GM10248 (cell line): ENCODE measurements at regions not wholly inside any gene's neighbourhood (a gene's known extent, or its start where the extent isn't known, plus 50 kb on each side); places are given as distances from the start of the nearest gene placed in this dataset.
"Not testable (repeated sequence)": the region's sequence is repeated elsewhere in the genome, so short reads cannot be mapped to it uniquely, and the experiment has no call there.

Experiments used
- CTCF ChIA-PET: fragments of 300-600 bp; sonication (Branson Sonifier 250); formaldehyde crosslinking; extraction: SDS; loops from one replicate; lab custom pipeline; 2021; ENCODE audit warnings: antibody characterized with exemption; lab: Yijun Ruan, JAX
- POLR2A ChIA-PET: fragments of 350-650 bp; sonication (Branson Sonifier 250); formaldehyde crosslinking; extraction: SDS; loops from one replicate; lab custom pipeline; 2020; ENCODE audit warnings: antibody characterized with exemption; lab: Yijun Ruan, JAX
- DNase-seq: peaks from one replicate; pipeline ENCODE4 v3.0.0; 2012; ENCODE audit errors: extremely low spot score
- TF ChIP-seq, protein P1 (sequence below): IDR thresholded peaks from 2 replicates; pipeline ENCODE4 v1.5.1; 2012; ENCODE audit warnings: mild to moderate bottlenecking, low read depth; ENCODE audit errors: extremely low read depth, missing control alignments, control extremely low read depth

DNA sequence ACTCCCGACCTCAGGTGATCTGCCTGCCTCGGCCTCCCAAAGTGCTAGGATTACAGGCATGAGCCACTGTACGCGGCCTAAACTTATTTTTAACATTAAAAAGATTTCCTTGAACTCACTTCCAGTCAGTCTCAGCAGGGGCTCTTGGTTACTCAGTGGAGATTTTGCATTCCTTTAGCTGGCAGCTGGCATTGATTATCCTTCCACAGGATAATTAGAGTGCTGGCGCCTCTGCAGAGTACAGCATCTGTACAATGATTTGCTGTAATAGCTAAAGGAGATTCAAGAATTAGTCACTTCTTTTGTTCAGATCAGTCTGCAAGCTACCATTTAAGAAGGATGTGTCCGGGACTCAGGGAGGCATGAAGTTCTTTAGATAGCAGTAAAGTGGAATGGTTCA, 125.0 kb upstream of the NPY start:
- TF ChIP-seq, protein P1, sequence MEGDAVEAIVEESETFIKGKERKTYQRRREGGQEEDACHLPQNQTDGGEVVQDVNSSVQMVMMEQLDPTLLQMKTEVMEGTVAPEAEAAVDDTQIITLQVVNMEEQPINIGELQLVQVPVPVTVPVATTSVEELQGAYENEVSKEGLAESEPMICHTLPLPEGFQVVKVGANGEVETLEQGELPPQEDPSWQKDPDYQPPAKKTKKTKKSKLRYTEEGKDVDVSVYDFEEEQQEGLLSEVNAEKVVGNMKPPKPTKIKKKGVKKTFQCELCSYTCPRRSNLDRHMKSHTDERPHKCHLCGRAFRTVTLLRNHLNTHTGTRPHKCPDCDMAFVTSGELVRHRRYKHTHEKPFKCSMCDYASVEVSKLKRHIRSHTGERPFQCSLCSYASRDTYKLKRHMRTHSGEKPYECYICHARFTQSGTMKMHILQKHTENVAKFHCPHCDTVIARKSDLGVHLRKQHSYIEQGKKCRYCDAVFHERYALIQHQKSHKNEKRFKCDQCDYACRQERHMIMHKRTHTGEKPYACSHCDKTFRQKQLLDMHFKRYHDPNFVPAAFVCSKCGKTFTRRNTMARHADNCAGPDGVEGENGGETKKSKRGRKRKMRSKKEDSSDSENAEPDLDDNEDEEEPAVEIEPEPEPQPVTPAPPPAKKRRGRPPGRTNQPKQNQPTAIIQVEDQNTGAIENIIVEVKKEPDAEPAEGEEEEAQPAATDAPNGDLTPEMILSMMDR = no peak
- POLR2A ChIA-PET = no interaction called here
- CTCF ChIA-PET = interaction anchor here (0.9 to 1.4 kb wide), 2 partner anchors 11 to 16 kb away, joined by 3 read pairs; no protein-coding TSS in a partner anchor
- no peak for DNase-seq

DNA sequence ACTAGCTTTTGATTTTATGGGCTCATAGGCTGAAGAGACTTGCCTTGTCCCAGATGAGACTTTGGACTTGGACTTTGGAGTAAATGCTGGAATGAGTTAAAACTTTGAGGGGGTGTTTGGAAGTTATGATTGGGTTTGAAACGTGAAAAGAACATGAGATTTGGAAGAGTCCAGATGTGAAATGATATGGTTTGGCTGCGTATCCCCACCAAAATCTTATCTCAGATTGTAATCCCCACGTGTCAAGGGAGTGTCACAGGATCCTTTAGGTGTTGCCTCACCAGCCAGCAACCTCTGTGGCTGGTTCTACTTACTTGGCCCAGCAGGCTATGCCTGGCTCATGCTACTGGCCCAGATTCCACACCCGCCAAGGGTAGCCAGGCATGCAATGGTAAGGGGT, 119.6 kb upstream of the NPY start:
- DNase-seq = no peak
- ChIA-PET POLR2A (no interaction called here), CTCF (interaction anchor here (1.0 kb wide), 1 partner anchor 11 kb away, joined by 3 read pairs; no protein-coding TSS in a partner anchor)
- TF ChIP-seq, protein P1 = no peak

DNA sequence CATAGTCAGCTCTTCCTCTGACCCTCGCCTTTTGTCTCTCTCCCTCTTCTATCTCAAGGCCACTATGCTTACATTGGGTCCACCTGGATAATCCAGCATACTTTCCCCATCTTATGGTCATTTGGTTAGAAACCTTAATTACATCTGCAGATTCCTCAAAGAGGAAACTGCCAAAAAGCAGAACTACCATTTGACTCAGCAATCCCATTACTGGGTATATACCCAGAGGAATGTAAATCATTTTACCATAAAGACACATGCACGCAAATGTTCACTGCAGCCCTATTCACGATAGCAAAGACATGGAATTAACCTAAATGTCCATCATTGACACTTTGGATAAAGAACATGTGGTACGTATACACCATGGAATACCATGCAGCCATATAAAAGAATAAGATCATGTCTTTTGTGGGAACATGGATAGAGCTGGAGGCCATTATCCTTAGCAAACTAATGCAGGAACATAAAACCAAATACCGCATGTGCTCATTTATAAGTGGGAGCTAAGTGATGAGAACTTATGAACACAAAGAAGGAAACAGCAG, 114.8 kb upstream of the NPY start:
- TF ChIP-seq, protein P1 = no peak
- ChIA-PET CTCF (no interaction called here), POLR2A (no interaction called here)
- DNase-seq = no peak

DNA sequence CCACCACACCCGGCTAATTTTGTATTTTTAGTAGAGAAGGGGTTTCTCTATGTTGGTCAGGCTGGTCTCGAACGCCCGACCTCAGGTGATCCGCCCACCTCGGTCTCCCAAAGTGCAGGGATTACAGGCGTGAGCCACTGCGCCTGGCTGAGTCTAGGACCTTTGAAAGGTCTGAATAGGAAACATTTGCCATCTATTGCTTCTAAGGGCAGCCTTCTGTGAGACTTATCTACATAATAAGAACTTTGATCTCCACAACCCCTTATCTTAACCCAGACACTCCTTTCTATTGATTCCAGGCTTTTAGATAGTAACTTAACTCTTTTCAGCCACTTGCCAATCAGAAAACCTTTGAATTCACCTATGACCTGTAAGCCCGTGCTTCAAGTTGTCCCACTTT, 112.0 kb upstream of the NPY start:
- CTCF ChIA-PET, POLR2A ChIA-PET, DNase-seq: not testable (repeated sequence)

DNA sequence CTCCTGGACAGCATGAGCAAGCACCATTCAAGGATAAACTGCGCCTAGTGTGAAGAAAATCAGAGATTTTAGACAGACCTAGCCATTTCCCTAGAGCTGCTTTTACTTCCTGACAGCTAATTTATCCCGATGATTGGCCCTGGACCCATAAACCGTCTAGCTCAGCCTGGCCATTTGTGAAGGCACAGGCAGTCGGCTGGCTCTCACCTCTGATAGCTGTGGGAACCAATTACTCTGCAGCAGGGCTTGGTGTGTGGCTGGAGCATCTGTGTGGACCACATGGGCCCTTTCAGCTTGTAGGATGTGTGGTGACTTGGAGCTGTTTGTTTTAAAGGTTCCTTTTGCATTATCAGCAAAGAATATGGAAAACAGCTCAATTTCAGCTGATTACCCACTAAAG, 111.1 kb upstream of the NPY start:
- POLR2A ChIA-PET = interaction anchor here (0.5 kb wide), 1 partner anchor 1144 kb away, joined by 4 read pairs; no protein-coding TSS in a partner anchor
- TF ChIP-seq, protein P1 = no peak
- CTCF ChIA-PET = interaction anchor here (1.0 kb wide), 1 partner anchor 11 kb away, joined by 5 read pairs; no protein-coding TSS in a partner anchor

DNA sequence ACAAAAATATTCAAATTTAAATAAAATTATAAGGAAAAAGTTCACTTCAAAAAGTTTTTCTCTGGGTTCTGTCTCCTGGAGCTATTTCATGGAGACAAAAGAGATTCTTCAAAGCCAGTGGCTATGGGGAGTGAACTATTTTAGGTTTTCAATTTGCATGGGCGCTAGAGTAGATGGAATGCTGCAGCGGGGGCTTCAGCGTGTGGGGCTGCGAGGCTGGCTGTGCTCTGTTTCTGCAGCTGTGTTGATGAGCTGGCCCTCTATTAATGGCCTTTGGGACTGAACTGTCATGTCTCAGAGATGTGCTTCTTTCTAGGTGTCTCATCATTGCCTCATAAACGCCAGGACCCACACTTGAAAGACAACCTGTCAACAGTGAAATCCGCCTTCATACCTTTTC, 108.4 kb upstream of the NPY start:
- POLR2A ChIA-PET = no interaction called here
- TF ChIP-seq, protein P1 = no peak
- no peak for DNase-seq
- CTCF ChIA-PET = interaction anchor here (1.2 to 1.5 kb wide), 3 partner anchors 14 to 20 kb away, joined by 3 read pairs; no protein-coding TSS in a partner anchor

More for the DNA sequence above, 111.1 kb upstream of the NPY start:
- DNase-seq = no peak

DNA sequence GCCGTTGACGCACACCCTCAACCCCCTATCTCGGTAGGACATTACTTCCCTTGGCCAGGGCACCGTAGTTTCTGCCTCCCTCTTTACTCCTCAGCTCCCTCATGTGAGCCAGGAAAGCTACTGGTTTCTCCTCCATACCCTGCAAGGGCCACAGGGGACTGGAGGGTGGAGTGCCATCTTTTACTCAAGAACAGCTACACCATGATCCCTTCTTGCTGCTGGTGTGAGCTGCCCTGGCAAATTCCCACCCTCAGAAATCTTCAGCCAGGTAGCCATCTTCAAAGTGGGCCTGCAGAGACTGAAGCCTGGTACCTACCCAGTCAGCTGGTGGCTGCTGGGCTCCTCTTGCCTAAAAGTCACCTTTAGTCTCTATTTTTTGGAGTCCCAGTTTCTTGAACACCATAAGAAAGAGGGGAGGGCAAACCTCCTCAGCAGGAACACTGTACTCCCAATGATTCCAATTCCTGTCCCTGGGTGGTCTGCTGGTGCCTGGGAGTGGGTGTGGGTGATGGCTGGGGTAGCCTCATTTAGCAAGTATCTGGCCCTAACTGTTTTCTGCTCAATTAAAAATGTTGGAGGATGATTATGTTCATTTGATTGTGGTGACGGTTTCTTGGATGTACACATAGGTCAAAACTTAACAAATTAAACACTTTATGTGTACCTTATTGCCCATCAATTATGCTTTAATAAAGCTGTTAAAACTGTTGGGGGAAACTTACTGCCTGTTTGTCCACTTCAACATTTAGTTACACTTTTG, 105.0 kb upstream of the NPY start:
- DNase-seq = no peak
- CTCF ChIA-PET = interaction anchor here (1.3 to 2.1 kb wide), 2 partner anchors 8 to 16 kb away, joined by 3 to 5 read pairs; no protein-coding TSS in a partner anchor
- POLR2A ChIA-PET = no interaction called here
- TF ChIP-seq, protein P1 = no peak
